GM23338 (cell line): ENCODE measurements at regions not wholly inside any gene's neighbourhood (a gene's known extent, or its start where the extent isn't known, plus 50 kb on each side); places are given as distances from the start of the nearest gene placed in this dataset.

Source experiments
- CREB1 ChIP-seq: fragments of 250-450 bp; sonication (Bioruptor Pico); IDR thresholded peaks from 2 replicates; pipeline ENCODE4 v1.5.0; 2020; ENCODE audit warnings: low read depth, mild to moderate bottlenecking, moderate library complexity
- CTCF ChIP-seq, 2 experiments: fragments of 200-600 bp in 1 of 2; sonication (generic) in 1 of 2; conservative IDR thresholded peaks; 2 replicates each; pipeline versions ENCODE4 v1.5.1 to v1.6.1; 2016 to 2017; ENCODE audit warnings: antibody characterized with exemption in 2 of 2, low read depth in 2 of 2, mild to moderate bottlenecking in 2 of 2, moderate library complexity in 1 of 2
- EZH2 ChIP-seq: fragments of 200-600 bp; sonication (generic); IDR thresholded peaks from one replicate; pipeline ENCODE4 v1.8.0; 2017; ENCODE audit warnings: antibody characterized with exemption, mild to moderate bottlenecking, low read depth; ENCODE audit not compliant: unreplicated experiment
- EZH2phosphoT487 ChIP-seq: fragments of 200-600 bp; sonication (generic); IDR thresholded peaks from one replicate; pipeline ENCODE4 v1.8.1; 2018; ENCODE audit warnings: antibody characterized with exemption; ENCODE audit not compliant: unreplicated experiment
- NANOG ChIP-seq: IDR thresholded peaks from 2 replicates; pipeline ENCODE4 v1.6.1; 2016; ENCODE audit warnings: antibody characterized with exemption, borderline replicate concordance
- POLR2AphosphoS5 ChIP-seq: IDR thresholded peaks from 2 replicates; pipeline ENCODE4 v1.6.1; 2016; ENCODE audit warnings: antibody characterized with exemption, low read depth
- REST ChIP-seq: IDR thresholded peaks from one replicate; pipeline ENCODE4 v1.6.1; 2018; ENCODE audit warnings: antibody characterized with exemption; ENCODE audit not compliant: unreplicated experiment
- STAT1 ChIP-seq: IDR thresholded peaks from one replicate; pipeline ENCODE4 v1.6.1; 2016; ENCODE audit warnings: antibody characterized with exemption; ENCODE audit not compliant: unreplicated experiment
- ZNF114 ChIP-seq: fragments of 250-450 bp; sonication (Bioruptor Pico); IDR thresholded peaks from 2 replicates; pipeline ENCODE4 v1.5.0; 2020; ENCODE audit warnings: mild to moderate bottlenecking, moderate library complexity
- ZNF331 ChIP-seq: fragments of 250-450 bp; sonication (Bioruptor Pico); IDR thresholded peaks from 2 replicates; pipeline ENCODE4 v1.5.0; 2020; ENCODE audit warnings: low read depth, mild to moderate bottlenecking, moderate library complexity

- TF ChIP-seq CTCF (conservative IDR thresholded peaks at IDR 0.05; ENCODE audit: low read depth in 2 of 2) = no peak
- TF ChIP-seq POLR2AphosphoS5 = no peak
- TF ChIP-seq REST = no peak
- TF ChIP-seq EZH2 = no peak
- no peak for TF ChIP-seq CREB1 (CRISPR knock-in tag)
- no peak for TF ChIP-seq ZNF114 (CRISPR knock-in tag)
- no peak for TF ChIP-seq ZNF331 (CRISPR knock-in tag)
- no peak for TF ChIP-seq EZH2phosphoT487
- no peak for TF ChIP-seq STAT1
- no peak for TF ChIP-seq NANOG
Observed at GRCh38 chr13:73542446-73542845, 483.6 kb downstream of the KLF5 start.
